Limb (tissue), 2 donors: ENCODE measurements at regions not wholly inside any gene's neighbourhood (a gene's known extent, or its start where the extent isn't known, plus 50 kb on each side); places are given as distances from the start of the nearest gene placed in this dataset.
"Not testable (repeated sequence)": the region's sequence is repeated elsewhere in the genome, so short reads cannot be mapped to it uniquely, and the experiment has no call there.

Source experiments
- DNase-seq, 2 donors: peaks; one replicate each; pipeline ENCODE4 v3.0.0-alpha.2; 2016; ENCODE audit errors: extremely low spot score in 2 of 2

- DNase-seq = not testable (repeated sequence)
Measured at GRCh38 chr22:27607750-27608149, 193.8 kb downstream of the MN1 start.

GRCh38 chr22:27609451-27609888, 192.1 kb downstream of the MN1 start:
- DNase-seq = no peak

GRCh38 chr22:27610164-27610563, 191.4 kb downstream of the MN1 start:
- DNase-seq = not testable (repeated sequence)

DNA sequence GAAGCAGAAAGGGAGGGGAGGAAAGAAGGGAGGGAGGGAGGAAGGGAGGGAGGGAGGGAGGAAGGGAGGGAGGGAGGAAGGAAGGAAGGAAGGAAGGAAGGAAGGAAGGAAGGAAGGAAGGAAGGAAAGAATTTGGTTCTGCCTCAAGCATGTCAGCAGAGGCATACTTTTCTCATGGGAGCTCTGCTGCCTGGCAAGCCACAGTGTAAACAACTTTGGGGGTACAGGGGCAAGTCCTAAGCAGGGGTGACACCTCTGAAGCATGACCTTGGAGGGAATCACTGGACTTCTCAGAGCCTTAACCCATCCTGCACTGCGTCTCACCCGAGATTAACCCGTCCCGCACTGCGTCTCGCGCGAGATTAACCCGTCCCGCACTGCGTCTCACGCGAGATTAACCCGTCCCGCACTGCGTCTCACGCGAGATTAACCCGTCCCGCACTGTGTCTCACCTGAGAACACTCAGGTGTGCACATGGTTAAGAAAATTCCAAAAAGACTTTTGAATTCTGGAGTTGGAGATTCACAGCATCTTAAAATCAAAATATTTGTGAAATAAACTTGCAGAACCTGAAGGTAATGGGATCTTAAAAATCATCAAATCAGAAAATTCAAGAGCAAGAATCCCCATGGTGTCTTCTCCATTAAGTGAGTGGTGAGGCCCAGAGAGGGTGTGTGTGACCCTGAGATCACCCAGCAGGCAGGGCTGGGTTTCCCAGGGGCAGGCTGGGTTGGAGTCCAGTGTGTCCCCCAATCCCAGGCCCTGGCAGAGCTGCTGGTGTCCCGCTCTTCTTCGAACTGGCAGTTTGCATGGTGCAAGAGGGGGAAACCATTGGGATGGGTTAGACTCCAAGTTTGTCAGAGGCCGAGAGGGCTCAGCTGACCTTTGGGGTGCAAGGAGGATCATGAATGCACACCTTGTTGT, 190.4 kb downstream of the MN1 start:
- DNase-seq = no peak

DNA sequence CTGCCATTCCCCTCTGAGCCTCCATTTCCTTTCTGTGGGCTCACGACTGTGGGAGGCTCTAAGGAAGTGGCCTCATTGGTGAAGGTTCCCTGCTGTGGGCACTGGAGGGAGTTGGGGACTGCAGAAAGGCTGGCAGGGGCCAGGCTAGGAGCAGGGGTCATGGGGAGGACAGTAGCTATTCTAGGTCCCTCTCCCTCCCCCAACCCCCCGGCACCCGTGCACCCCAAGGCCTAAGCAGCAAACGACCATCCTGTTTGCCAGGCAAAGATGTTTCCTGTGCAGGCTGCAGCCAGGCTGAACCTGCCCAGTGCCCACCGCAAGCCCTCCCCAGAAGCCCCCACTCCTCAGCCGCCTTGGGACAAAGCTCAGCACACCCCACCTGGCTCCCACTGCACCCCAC, 189.4 kb downstream of the MN1 start:
- DNase-seq = no peak

GRCh38 chr22:27613099-27614005, 188.2 kb downstream of the MN1 start:
- no peak for DNase-seq

DNA sequence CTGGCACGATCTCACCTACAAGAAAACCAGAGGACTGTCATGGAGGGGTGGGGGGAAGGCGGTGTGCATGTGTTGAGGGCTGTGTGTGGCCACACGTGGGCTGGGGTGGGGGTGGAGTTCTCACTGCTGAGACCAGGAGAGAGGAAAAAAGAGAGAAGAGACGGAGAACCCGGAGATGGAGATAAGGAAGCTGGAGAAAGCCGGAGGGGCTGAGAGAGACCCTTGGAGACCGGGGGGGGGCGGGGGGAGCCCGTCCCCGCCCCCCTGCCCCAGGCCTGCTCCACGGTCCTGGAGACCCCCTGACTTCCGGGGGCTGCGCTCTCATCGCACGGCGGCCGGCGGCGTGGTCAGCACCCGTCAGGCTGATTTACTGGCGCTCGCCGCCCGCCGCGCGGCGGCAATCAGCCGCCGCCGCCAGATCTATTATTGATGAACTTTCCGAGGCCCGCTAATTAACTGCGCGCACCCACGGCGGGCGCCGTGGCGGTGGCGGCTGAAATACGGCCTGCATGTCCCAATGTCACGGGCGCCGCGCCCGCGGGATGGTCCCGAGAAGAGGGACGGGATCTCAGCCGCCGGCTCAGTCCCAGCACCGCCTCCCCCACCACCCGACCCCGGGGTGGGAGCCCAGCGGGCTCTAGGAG, 187.4 kb downstream of the MN1 start:
- no peak for DNase-seq

- no peak for DNase-seq
Measured at GRCh38 chr22:27614650-27615007, 186.9 kb downstream of the MN1 start.

- no peak for DNase-seq
Measured at GRCh38 chr22:27615408-27615807, 186.1 kb downstream of the MN1 start.

DNA sequence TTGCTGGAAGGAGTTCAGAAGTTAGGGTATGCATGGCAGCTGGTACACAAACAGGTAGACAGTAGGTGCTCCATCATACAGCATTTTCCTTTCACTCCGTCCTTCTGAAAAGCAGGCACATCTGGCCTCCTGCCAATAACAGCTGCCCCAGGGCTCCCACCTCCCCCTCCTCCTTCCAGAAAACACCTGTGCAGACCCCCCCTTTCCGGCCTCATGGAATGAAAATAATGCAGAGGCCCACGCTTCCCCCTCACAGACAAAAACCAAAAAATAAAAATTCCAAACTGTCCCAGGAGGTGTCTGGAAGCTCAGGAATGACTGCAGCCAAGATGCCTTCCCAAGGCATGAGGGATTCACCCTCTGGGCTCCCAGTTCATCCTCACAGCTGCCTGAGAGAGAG, 185.5 kb downstream of the MN1 start:
- DNase-seq = peak in 1 of 2 donors; percentile 65

GRCh38 chr22:27617214-27617881, 184.2 kb downstream of the MN1 start:
- DNase-seq = no peak

GRCh38 chr22:27620367-27621154, 181.0 kb downstream of the MN1 start:
- DNase-seq = no peak

- no peak for DNase-seq
Measured at GRCh38 chr22:27621486-27622070, 180.0 kb downstream of the MN1 start.

GRCh38 chr22:27624042-27624441, 177.5 kb downstream of the MN1 start:
- DNase-seq = no peak

DNA sequence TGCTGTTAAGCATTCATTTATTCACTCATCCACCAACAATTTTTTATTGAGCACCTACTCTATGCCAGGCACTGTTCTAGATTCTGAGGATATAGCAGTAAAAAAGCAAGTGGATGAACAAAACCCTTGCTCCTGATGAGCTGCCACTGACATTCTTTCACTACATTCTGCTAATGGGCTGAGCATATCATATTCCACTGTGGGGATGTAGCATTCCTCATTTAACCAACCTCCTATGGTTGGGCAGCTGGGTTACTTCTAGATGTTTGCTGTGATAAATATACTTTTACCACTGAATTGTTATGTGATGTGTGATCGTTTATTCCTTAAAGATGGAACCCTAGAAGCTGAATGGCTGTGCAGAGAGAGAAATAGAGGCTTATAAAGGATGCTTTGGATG, 176.9 kb downstream of the MN1 start:
- DNase-seq = no peak

DNA sequence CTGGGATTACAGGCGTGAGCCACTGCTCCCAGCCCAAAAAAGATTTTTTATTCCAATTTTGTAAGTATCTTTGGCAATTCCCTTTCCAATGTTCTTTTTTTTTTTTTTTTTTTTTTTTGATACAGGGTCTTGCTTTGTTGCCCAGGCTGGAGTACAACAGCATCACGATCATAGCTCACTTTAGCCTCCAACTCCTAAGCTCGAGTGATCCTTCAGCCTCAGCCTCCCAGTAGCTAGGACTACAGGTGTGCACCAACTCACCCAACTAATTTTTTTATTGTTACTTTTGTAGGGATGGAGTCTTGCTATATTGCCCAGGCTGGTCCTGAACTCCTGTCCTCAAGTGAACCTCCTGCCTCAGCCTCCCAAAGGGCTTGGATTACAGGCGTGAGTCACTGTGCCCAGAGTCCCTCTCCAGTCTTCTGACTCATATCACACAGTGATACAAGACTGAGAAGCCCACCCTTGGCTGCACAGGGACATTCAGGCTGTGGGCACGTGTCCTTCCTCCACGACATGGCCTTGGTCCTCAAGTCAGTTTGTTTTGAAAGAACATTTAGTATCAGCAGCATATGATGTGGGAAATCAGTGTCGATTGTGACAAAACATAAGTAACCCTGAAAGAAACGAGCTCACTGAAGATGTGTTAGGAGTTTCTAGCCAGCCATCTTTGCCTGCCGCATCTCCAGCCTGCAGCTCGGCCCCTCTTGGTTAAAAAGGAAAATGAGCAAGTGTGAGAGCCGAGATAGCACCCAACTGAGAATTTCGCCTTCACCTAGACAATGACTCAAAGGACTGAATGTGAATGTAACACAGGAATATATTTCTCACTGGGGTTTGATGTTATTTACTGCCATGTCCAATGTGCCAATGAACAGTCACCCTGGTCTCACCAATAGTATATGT, 175.5 kb downstream of the MN1 start:
- no peak for DNase-seq

- DNase-seq = no peak
Measured at GRCh38 chr22:27626675-27627443, 174.7 kb downstream of the MN1 start.

GRCh38 chr22:27627444-27627833, 174.1 kb downstream of the MN1 start:
- DNase-seq = no peak
